GM10266 (cell line): ENCODE measurements at regions not wholly inside any gene's neighbourhood (a gene's known extent, or its start where the extent isn't known, plus 50 kb on each side); places are given as distances from the start of the nearest gene placed in this dataset.

Source experiments
- DNase-seq: peaks from one replicate; pipeline ENCODE4 v3.0.0; 2012; ENCODE audit errors: extremely low spot score
- CTCF ChIP-seq: IDR thresholded peaks from 2 replicates; pipeline ENCODE4 v1.5.1; 2012; ENCODE audit warnings: mild to moderate bottlenecking, low read depth; ENCODE audit not compliant: control insufficient read depth, insufficient read depth; ENCODE audit errors: missing control alignments

GRCh38 chr10:120656107-120656506, 195.1 kb upstream of the WDR11 start:
- no peak for DNase-seq
- no peak for TF ChIP-seq CTCF

GRCh38 chr10:120657371-120657770, 193.8 kb upstream of the WDR11 start:
- DNase-seq = no peak
- TF ChIP-seq CTCF = no peak

GRCh38 chr10:120658943-120659885, 191.9 kb upstream of the WDR11 start:
- DNase-seq = no peak
- no peak for TF ChIP-seq CTCF

GRCh38 chr10:120666308-120666707, 184.9 kb upstream of the WDR11 start:
- no peak for TF ChIP-seq CTCF
- no peak for DNase-seq

GRCh38 chr10:120667276-120667675, 183.9 kb upstream of the WDR11 start:
- no peak for TF ChIP-seq CTCF
- no peak for DNase-seq

- DNase-seq = no peak
- no peak for TF ChIP-seq CTCF
Observed at GRCh38 chr10:120671491-120671890, 179.7 kb upstream of the WDR11 start.

GRCh38 chr10:120683454-120683853, 167.7 kb upstream of the WDR11 start:
- no peak for DNase-seq
- no peak for TF ChIP-seq CTCF
